Esophagus squamous epithelium (tissue), 5 donors: ENCODE measurements at regions not wholly inside any gene's neighbourhood (a gene's known extent, or its start where the extent isn't known, plus 50 kb on each side); places are given as distances from the start of the nearest gene placed in this dataset.

Experiments used
- DNase-seq: peaks from one replicate; lab custom pipeline; 2025; lab: John Stamatoyannopoulos, UW
- H3K27ac ChIP-seq, 4 donors: fragments of 200-600 bp; sonication (generic); one replicate each; pipeline ENCODE4 v1.5.1; 2016 to 2019; ENCODE audit warnings: mild to moderate bottlenecking in 1 of 4
- H3K27me3 ChIP-seq, 4 donors: fragments of 200-600 bp; sonication (generic); 1 replicate in 3 of 4; 2 replicates in 1 of 4; pipeline versions ENCODE4 v1.5.1 to v1.6.0; 2017 to 2021; ENCODE audit warnings: antibody characterized with exemption in 1 of 4
- H3K36me3 ChIP-seq, 3 donors: fragments of 200-600 bp; sonication (generic); one replicate each; pipeline ENCODE4 v1.5.1; 2016 to 2019
- H3K4me1 ChIP-seq, 3 donors: fragments of 200-600 bp; sonication (generic); one replicate each; pipeline ENCODE4 v1.5.1; 2017 to 2019
- H3K4me3 ChIP-seq, 4 donors: fragments of 200-600 bp; sonication (generic); 1 replicate in 3 of 4; 2 replicates in 1 of 4; pipeline ENCODE4 v1.5.1; 2016 to 2019; ENCODE audit warnings: mild to moderate bottlenecking in 2 of 4, moderate library complexity in 1 of 4
- H3K9me3 ChIP-seq, 3 donors: fragments of 200-600 bp; sonication (generic); one replicate each; pipeline ENCODE4 v1.5.1; 2016 to 2019
- CTCF ChIP-seq, 6 experiments: fragments of 450-650 bp in 4 of 6; fragments of 200-600 bp in 2 of 6; sonication (generic) in 2 of 6; IDR thresholded peaks; one replicate each; pipeline ENCODE4 v1.5.1; 2016 to 2019; ENCODE audit warnings: antibody characterized with exemption in 6 of 6, mild to moderate bottlenecking in 4 of 6, moderate library complexity in 4 of 6
- POLR2A ChIP-seq, 4 donors: fragments of 450-650 bp; IDR thresholded peaks; one replicate each; pipeline ENCODE4 v1.6.1; 2017; ENCODE audit warnings: antibody characterized with exemption in 4 of 4, mild to moderate bottlenecking in 4 of 4, moderate library complexity in 3 of 4
- WGBS, 2 donors: methylation state at CpG; one replicate each; pipeline ENCODE4 v1.1.5; 2018; 5-methylcytosine and 5-hydroxymethylcytosine counted together
- intact Hi-C: fragments of 100-400 bp; cut with DNase I; formaldehyde crosslinking; loops from one replicate; pipeline ENCODE4 v1.15.0; 2022
- donor health status: DM: yes; HTN: yes; CAD: no.

GRCh38 chr18:57281519-57281918, 70.8 kb upstream of the ST8SIA3 start:
- DNase-seq = no peak
- intact Hi-C loops = no loop called here
- 80 to 81% methylated on average over 4 to 5 of the region's 5 CpGs for WGBS, 2 donors
- Histone ChIP-seq H3K27me3 (no peaks in the 10 kb centered on the region), H3K4me1 (no peaks in the 10 kb centered on the region), H3K27ac (no peak overlapping the region), H3K4me3 (no peak overlapping the region), H3K9me3 (no peaks in the 10 kb centered on the region), H3K36me3 (no peaks in the 10 kb centered on the region)
- TF ChIP-seq POLR2A (IDR thresholded peaks at IDR 0.05) (no peak), CTCF (IDR thresholded peaks at IDR 0.05) (no peak)

- intact Hi-C loops = no loop called here
- H3K36me3 ChIP-seq = no peaks in the 10 kb centered on the region
- H3K9me3 ChIP-seq = peaks cover 0 to 4% (median 0%) of the 10 kb centered on the region in 3 donors
- 50 to 61% methylated on average over 2 of the region's 2 CpGs for WGBS, 2 donors
- H3K27ac ChIP-seq = no peak overlapping the region
- no peak overlapping the region for H3K4me3 ChIP-seq
- H3K27me3 ChIP-seq = no peaks in the 10 kb centered on the region
- no peaks in the 10 kb centered on the region for H3K4me1 ChIP-seq
- no peak for DNase-seq
- TF ChIP-seq CTCF (IDR thresholded peaks at IDR 0.05) (no peak), POLR2A (IDR thresholded peaks at IDR 0.05) (no peak)
Observed at GRCh38 chr18:57286949-57287348, 65.4 kb upstream of the ST8SIA3 start.

GRCh38 chr18:57287766-57288165, 64.6 kb upstream of the ST8SIA3 start:
- peaks cover 0 to 4% (median 0%) of the 10 kb centered on the region in 3 donors for H3K9me3 ChIP-seq
- WGBS, 2 donors = 58 to 70% methylated on average over 2 of the region's 2 CpGs
- no peaks in the 10 kb centered on the region for H3K36me3 ChIP-seq
- no peaks in the 10 kb centered on the region for H3K27me3 ChIP-seq
- no peak for DNase-seq
- TF ChIP-seq CTCF (IDR thresholded peaks at IDR 0.05) (no peak), POLR2A (IDR thresholded peaks at IDR 0.05) (no peak)
- intact Hi-C loops = no loop called here
- no peaks in the 10 kb centered on the region for H3K4me1 ChIP-seq
- H3K27ac ChIP-seq = no peak overlapping the region
- H3K4me3 ChIP-seq = no peak overlapping the region

- TF ChIP-seq POLR2A (IDR thresholded peaks at IDR 0.05) = no peak
- TF ChIP-seq CTCF (IDR thresholded peaks at IDR 0.05) = no peak
Observed at GRCh38 chr18:57294547-57294946, 57.8 kb upstream of the ST8SIA3 start.

GRCh38 chr18:57296336-57296735, 56.0 kb upstream of the ST8SIA3 start:
- no peaks in the 10 kb centered on the region for H3K9me3 ChIP-seq
- no peak for TF ChIP-seq POLR2A (IDR thresholded peaks at IDR 0.05)
- TF ChIP-seq CTCF (IDR thresholded peaks at IDR 0.05) = no peak
- intact Hi-C loops = no loop called here
- no peaks in the 10 kb centered on the region for H3K27me3 ChIP-seq
- no peaks in the 10 kb centered on the region for H3K36me3 ChIP-seq
- no peaks in the 10 kb centered on the region for H3K4me1 ChIP-seq
- no peak overlapping the region for H3K4me3 ChIP-seq
- H3K27ac ChIP-seq = no peak overlapping the region
- no peak for DNase-seq

More at GRCh38 chr18:57294547-57294946, 57.8 kb upstream of the ST8SIA3 start:
- intact Hi-C loops = no loop called here
- H3K9me3 ChIP-seq = no peaks in the 10 kb centered on the region
- 51 to 75% methylated on average over 2 of the region's 2 CpGs for WGBS, 2 donors
- no peak for DNase-seq
- no peaks in the 10 kb centered on the region for H3K36me3 ChIP-seq
- no peak overlapping the region for H3K27ac ChIP-seq
- no peaks in the 10 kb centered on the region for H3K4me1 ChIP-seq
- H3K4me3 ChIP-seq = no peak overlapping the region
- H3K27me3 ChIP-seq = no peaks in the 10 kb centered on the region
